HepG2 (cell line): ENCODE measurements at regions not wholly inside any gene's neighbourhood (a gene's known extent, or its start where the extent isn't known, plus 50 kb on each side); places are given as distances from the start of the nearest gene placed in this dataset.

Experiments used
- ATAC-seq: fragments of 200-7000 bp; cut with Tn5 transposase; 3 replicates; pipeline ENCODE4 v1.9.1; 2020; ENCODE audit warnings: mild to moderate bottlenecking, moderate library complexity
- BruUV-seq: library from RNA; stranded (reverse); fragments of 400-500 nt; replicated peaks from 2 replicates; lab custom pipeline; 2021; lab: Mats Ljungman, UMichigan
- CTCF ChIA-PET: fragments of 300-600 bp; formaldehyde crosslinking; extraction: SDS; loops from one replicate; lab custom pipeline; 2021; ENCODE audit warnings: low total read pairs, inconsistent platforms, low intra/inter-chr PET ratio; lab: Yijun Ruan, JAX
- POLR2A ChIA-PET: fragments of 350-600 bp; sonication (Branson Sonifier 250); formaldehyde crosslinking; loops from one replicate; lab custom pipeline; 2020; ENCODE audit warnings: antibody characterized with exemption, inconsistent platforms; lab: Yijun Ruan, JAX
- DNase-seq: peaks from one replicate; pipeline ENCODE4 v3.0.0-alpha.2; 2015; ENCODE audit warnings: low spot score
- FAIRE-seq: peaks from 3 replicates; lab custom pipeline; 2011; peaks lifted over from hg19 to GRCh38; lab: Jason Lieb, UNC
- H2AFZ ChIP-seq: one replicate; pipeline ENCODE4 v1.6.1; 2011; ENCODE audit warnings: low read length, inconsistent platforms
- H3K27ac ChIP-seq: fragments of 300-600 bp; 3 replicates; pipeline ENCODE4 v1.8.0; 2011; ENCODE audit warnings: mixed run types, mild to moderate bottlenecking, mixed read lengths, low read length, inconsistent platforms; ENCODE audit not compliant: insufficient read depth; ENCODE audit errors: extremely low read length
- H3K27me3 ChIP-seq, 2 experiments: fragments of 200-600 bp in 1 of 2; 2 replicates in 1 of 2; 3 replicates in 1 of 2; pipeline versions ENCODE4 v1.6.0 to v1.8.0; 2011; ENCODE audit warnings: low read length in 2 of 2, mild to moderate bottlenecking in 2 of 2, moderate library complexity in 2 of 2, inconsistent platforms in 1 of 2; ENCODE audit not compliant: insufficient read depth in 2 of 2, control insufficient read depth in 1 of 2
- H3K36me3 ChIP-seq, 2 experiments: fragments of 200-600 bp in 1 of 2; replicated peaks in 1 of 2; 2 replicates in 1 of 2; 3 replicates in 1 of 2; pipeline versions ENCODE4 v1.5.1 to v1.8.0; 2011; ENCODE audit warnings: low read length in 2 of 2, inconsistent platforms in 1 of 2; ENCODE audit not compliant: insufficient read depth in 2 of 2, control insufficient read depth in 1 of 2
- H3K4me1 ChIP-seq: 2 replicates; pipeline ENCODE4 v1.5.1; 2012; ENCODE audit warnings: low read length, inconsistent platforms; ENCODE audit not compliant: insufficient read depth
- H3K4me2 ChIP-seq: 2 replicates; pipeline ENCODE4 v1.6.0; 2011; ENCODE audit warnings: low read depth, low read length, inconsistent platforms
- H3K4me3 ChIP-seq, 3 experiments: fragments of 200-600 bp in 1 of 3; sonication (generic), shearing (Covaris generic) in 1 of 3; replicated peaks in 1 of 3; 2 replicates each; pipeline ENCODE4 v1.5.1; 2011 to 2016; ENCODE audit warnings: low read length in 3 of 3, inconsistent platforms in 2 of 3, low read depth in 2 of 3, mild to moderate bottlenecking in 2 of 3, control low read depth in 1 of 3, mixed read lengths in 1 of 3; ENCODE audit not compliant: insufficient read depth in 1 of 3
- H3K79me2 ChIP-seq: one replicate; pipeline ENCODE4 v1.6.1; 2011; ENCODE audit warnings: low read length, inconsistent platforms; ENCODE audit not compliant: insufficient read depth
- H3K9ac ChIP-seq: 2 replicates; pipeline ENCODE4 v1.6.0; 2011; ENCODE audit warnings: mild to moderate bottlenecking, low read depth, low read length, inconsistent platforms; ENCODE audit not compliant: insufficient read depth
- H3K9me3 ChIP-seq: 2 replicates; pipeline ENCODE4 v1.5.1; 2012; ENCODE audit warnings: mild to moderate bottlenecking, low read length
- H4K20me1 ChIP-seq: 2 replicates; pipeline ENCODE4 v1.6.0; 2011; ENCODE audit warnings: inconsistent platforms, mild to moderate bottlenecking, low read length, moderate library complexity; ENCODE audit not compliant: insufficient read depth
- KDM3A ChIP-seq: IDR thresholded peaks from 2 replicates; pipeline ENCODE4 v1.6.1; 2018; ENCODE audit warnings: low read depth, missing compliant biosample characterization
- LBX2 ChIP-seq: sonication (generic); formaldehyde crosslinking; IDR thresholded peaks from 2 replicates; pipeline ENCODE4 v1.5.0; 2020; ENCODE audit warnings: missing genetic modification reagents, mild to moderate bottlenecking, borderline replicate concordance
- RARG ChIP-seq: sonication (generic); formaldehyde crosslinking; IDR thresholded peaks from 2 replicates; pipeline ENCODE4 v1.4.0; 2020; ENCODE audit warnings: low read depth, mild to moderate bottlenecking, missing genetic modification reagents
- REPIN1 ChIP-seq: sonication (generic); formaldehyde crosslinking; IDR thresholded peaks from 2 replicates; pipeline ENCODE4 v1.8.0; 2022; ENCODE audit warnings: missing genetic modification reagents, low read depth, mild to moderate bottlenecking, borderline replicate concordance
- RNF2 ChIP-seq: fragments of 450-650 bp; conservative IDR thresholded peaks from 2 replicates; pipeline ENCODE4 v1.6.1; 2016; ENCODE audit warnings: low read depth
- ZBTB34 ChIP-seq: sonication (generic); formaldehyde crosslinking; IDR thresholded peaks from 2 replicates; pipeline ENCODE4 v1.8.0; 2022; ENCODE audit warnings: mild to moderate bottlenecking, missing genetic modification reagents
- ZNF674 ChIP-seq: sonication (generic); formaldehyde crosslinking; IDR thresholded peaks from 2 replicates; pipeline ENCODE4 v1.5.0; 2020; ENCODE audit warnings: low read depth, mild to moderate bottlenecking, missing genetic modification reagents
- WGBS: methylation state at CpG from one replicate; pipeline ENCODE4 v1.1.6; 2017; ENCODE audit warnings: low lambda C conversion rate; 5-methylcytosine and 5-hydroxymethylcytosine counted together
- in situ Hi-C: cut with HindIII; loops from 2 replicates; pipeline ENCODE4 v1.10.0; 2017; ENCODE audit warnings: low pct_unique_long_range_greater_than_20kb; ENCODE audit not compliant: extremely low pct_ligation_motif_present
- intact Hi-C: fragments of 100-400 bp; cut with micrococcal nuclease; formaldehyde crosslinking; loops from one replicate; pipeline ENCODE4 v1.10.0; 2022; ENCODE audit not compliant: unreplicated experiment

DNA sequence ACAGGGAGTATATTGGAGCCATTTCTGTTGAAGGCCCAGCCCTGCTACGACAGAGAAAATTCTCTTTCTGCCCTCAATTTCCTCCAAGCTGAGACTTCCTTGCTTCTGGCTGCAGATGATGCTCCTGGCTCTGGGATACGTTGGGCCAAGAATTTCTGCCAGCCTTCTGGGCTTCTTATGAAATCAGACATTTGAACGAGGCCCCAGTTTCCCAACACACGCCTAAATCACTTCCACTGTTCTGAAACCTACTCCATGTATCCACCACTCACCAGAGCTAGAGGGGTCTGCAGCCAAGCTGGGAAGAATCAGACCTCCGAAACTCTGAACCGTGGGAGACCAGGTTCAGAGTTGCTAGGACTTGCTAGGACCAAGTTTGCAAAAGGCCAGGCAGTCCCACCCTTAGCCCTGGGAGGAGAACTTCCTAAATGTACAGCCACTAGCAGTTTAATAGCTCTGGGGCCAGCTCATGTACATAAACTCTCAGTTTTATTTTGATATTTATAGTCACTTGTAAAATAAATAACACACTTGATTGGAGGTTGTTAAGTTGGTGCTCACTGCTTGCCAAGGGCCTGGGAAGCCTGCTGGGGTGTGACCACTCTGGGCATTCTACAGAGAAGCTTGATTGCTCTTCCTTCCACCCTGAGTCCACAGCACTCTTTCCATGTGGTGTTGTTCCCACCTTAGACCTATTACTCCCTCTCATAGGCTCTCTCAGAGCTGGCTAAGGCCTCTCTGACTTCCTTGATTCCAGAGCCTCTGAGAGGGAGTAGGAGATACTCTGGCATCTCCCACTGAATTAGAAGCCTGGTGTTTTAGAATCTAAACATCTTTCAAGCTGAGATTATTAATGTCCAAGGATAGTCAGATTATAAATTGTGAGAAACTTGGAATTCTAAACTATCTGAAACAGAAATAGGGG lies 83.4 kb upstream of the TRABD2B start:
- no peak for FAIRE-seq
- Histone ChIP-seq H4K20me1 (no peaks in the 10 kb centered on the region), H3K36me3 (no peaks in the 10 kb centered on the region), H3K27ac (no peak overlapping the region), H3K9ac (no peak overlapping the region), H3K79me2 (no peaks in the 10 kb centered on the region), H3K4me2 (no peak overlapping the region), H3K27me3 (no peaks in the 10 kb centered on the region; a peak in 1 of 5 replicates), H3K9me3 (no peaks in the 10 kb centered on the region), H3K4me3 (no peak overlapping the region), H2AFZ (no peak overlapping the region), H3K4me1 (no peaks in the 10 kb centered on the region)
- intact Hi-C loops (no loop called here), in situ Hi-C loops (no loop called here)
- no TSS peak for BruUV-seq
- TF ChIP-seq RNF2: no peak
- no peak for TF ChIP-seq ZNF674
- no peak for TF ChIP-seq RARG
- no peak for TF ChIP-seq REPIN1 (CRISPR knock-in tag)
- TF ChIP-seq KDM3A (CRISPR knock-in tag): no peak
- no peak for TF ChIP-seq LBX2
- TF ChIP-seq ZBTB34 (CRISPR knock-in tag): no peak
- no peak for ATAC-seq
- ChIA-PET CTCF (no interaction called here), POLR2A (no interaction called here)
- 6% methylated on average over 5 of the region's 6 CpGs for WGBS
- no peak for DNase-seq
